Fibroblast of lung (primary cell): ENCODE measurements at regions not wholly inside any gene's neighbourhood (a gene's known extent, or its start where the extent isn't known, plus 50 kb on each side); places are given as distances from the start of the nearest gene placed in this dataset.

Source experiments
- DNase-seq, 2 donors: peaks; one replicate each; pipeline versions ENCODE4 v3.0.0 to v3.0.0-alpha.2; 2010; ENCODE audit warnings: low read depth in 2 of 2
- H2AFZ ChIP-seq: 2 replicates; pipeline ENCODE4 v1.5.1; 2012; ENCODE audit warnings: low read length, control low read depth, inconsistent platforms
- H3K27ac ChIP-seq: 2 replicates; pipeline ENCODE4 v1.5.1; 2011; ENCODE audit warnings: low read length, control low read depth; ENCODE audit not compliant: insufficient read depth
- H3K27me3 ChIP-seq: 2 replicates; pipeline ENCODE4 v1.5.1; 2011; ENCODE audit warnings: mild to moderate bottlenecking, low read length; ENCODE audit not compliant: control insufficient read depth, insufficient read depth
- H3K36me3 ChIP-seq: 2 replicates; pipeline ENCODE4 v1.5.1; 2011; ENCODE audit warnings: low read length; ENCODE audit not compliant: control insufficient read depth, insufficient read depth
- H3K4me1 ChIP-seq: 2 replicates; pipeline ENCODE4 v1.5.1; 2011; ENCODE audit warnings: low read length; ENCODE audit not compliant: control insufficient read depth, insufficient read depth; ENCODE audit errors: extremely low read depth
- H3K4me2 ChIP-seq: 2 replicates; pipeline ENCODE4 v1.5.1; 2011; ENCODE audit warnings: low read length, control low read depth; ENCODE audit not compliant: insufficient read depth; ENCODE audit errors: extremely low read depth
- H3K4me3 ChIP-seq, 4 experiments: fragments of 200-600 bp in 1 of 4; sonication (generic) in 1 of 4; replicated peaks in 1 of 4; 2 replicates each; pipeline ENCODE4 v1.5.1; 2011 to 2016; ENCODE audit warnings: low read length in 4 of 4, low read depth in 3 of 4, mild to moderate bottlenecking in 3 of 4, control low read depth in 2 of 4, inconsistent platforms in 1 of 4, mixed read lengths in 1 of 4; ENCODE audit not compliant: insufficient read depth in 1 of 4; ENCODE audit errors: control extremely low read depth in 1 of 4
- H3K79me2 ChIP-seq: 2 replicates; pipeline ENCODE4 v1.5.1; 2012; ENCODE audit warnings: mild to moderate bottlenecking, low read length, inconsistent platforms; ENCODE audit not compliant: control insufficient read depth, insufficient read depth
- H3K9ac ChIP-seq: 2 replicates; pipeline ENCODE4 v1.5.1; 2011; ENCODE audit warnings: mild to moderate bottlenecking, low read length, control low read depth; ENCODE audit not compliant: insufficient read depth
- H3K9me3 ChIP-seq: 2 replicates; pipeline ENCODE4 v1.5.1; 2012; ENCODE audit warnings: low read depth, low read length; ENCODE audit not compliant: control insufficient read depth, insufficient read depth
- H4K20me1 ChIP-seq: 2 replicates; pipeline ENCODE4 v1.5.1; 2011; ENCODE audit warnings: low read length; ENCODE audit not compliant: control insufficient read depth, insufficient read depth; ENCODE audit errors: extremely low read depth
- EZH2 ChIP-seq: IDR thresholded peaks from 2 replicates; pipeline ENCODE4 v1.5.1; 2012; ENCODE audit warnings: low read length, control low read depth, mild to moderate bottlenecking; ENCODE audit errors: missing control alignments
- TF ChIP-seq, protein P1 (sequence below), 2 donors: IDR thresholded peaks in 1 of 2; conservative IDR thresholded peaks in 1 of 2; 1 replicate in 1 of 2; 2 replicates in 1 of 2; pipeline ENCODE4 v1.5.1; 2011 to 2012; ENCODE audit warnings: low read length in 2 of 2, control low read depth in 1 of 2, inconsistent platforms in 1 of 2, low read depth in 1 of 2, mild to moderate bottlenecking in 1 of 2

DNA sequence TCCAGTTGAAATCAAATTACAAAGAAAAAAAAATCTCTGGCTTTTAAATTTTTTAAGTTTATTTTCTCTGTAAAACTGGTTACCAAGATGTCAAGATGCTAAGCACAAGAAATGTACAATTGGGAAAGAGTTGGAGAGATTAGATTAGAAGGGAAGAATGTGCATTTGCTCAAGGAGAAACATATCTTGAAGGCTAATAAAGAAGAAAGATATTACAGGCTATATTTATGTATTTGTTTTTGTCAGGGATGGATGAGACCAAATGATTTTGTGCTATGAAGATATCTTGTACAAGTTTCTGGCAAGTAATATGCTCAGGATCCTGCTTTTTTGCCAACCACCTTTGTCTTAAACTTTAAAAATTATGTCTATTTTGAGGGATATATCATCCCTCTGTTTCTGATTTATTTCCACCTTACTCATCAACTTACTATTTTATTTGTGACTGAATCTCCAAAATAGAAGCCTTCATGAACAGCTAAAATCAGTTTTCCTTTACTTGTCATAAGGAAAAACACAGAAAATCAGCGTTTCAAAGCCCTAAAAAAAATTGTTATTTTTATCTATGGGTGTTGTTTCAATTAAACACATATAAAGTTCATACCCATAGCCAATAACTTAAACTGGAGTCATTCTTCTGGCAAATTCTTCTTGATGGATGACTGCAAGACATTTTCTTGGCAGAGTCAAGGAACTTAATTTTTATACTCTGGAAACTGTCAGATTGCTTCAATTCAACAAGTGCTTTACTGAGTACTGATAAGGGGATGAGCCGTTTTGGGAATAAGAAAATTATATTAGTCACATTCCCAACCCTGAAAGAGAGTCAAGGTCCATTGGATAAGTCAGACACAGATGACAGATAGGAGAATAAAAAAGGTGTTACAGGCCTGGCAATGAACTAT, 141.8 kb downstream of the CTH start:
- Histone ChIP-seq H3K79me2 (no peaks in the 10 kb centered on the region), H2AFZ (no peak overlapping the region), H3K27ac (no peak overlapping the region), H3K27me3 (no peaks in the 10 kb centered on the region), H4K20me1 (no peaks in the 10 kb centered on the region), H3K36me3 (no peaks in the 10 kb centered on the region), H3K9ac (no peak overlapping the region), H3K4me1 (no peaks in the 10 kb centered on the region), H3K4me3 (no peak overlapping the region), H3K4me2 (no peak overlapping the region), H3K9me3 (no peaks in the 10 kb centered on the region)
- DNase-seq = no peak
- TF ChIP-seq, protein P1, sequence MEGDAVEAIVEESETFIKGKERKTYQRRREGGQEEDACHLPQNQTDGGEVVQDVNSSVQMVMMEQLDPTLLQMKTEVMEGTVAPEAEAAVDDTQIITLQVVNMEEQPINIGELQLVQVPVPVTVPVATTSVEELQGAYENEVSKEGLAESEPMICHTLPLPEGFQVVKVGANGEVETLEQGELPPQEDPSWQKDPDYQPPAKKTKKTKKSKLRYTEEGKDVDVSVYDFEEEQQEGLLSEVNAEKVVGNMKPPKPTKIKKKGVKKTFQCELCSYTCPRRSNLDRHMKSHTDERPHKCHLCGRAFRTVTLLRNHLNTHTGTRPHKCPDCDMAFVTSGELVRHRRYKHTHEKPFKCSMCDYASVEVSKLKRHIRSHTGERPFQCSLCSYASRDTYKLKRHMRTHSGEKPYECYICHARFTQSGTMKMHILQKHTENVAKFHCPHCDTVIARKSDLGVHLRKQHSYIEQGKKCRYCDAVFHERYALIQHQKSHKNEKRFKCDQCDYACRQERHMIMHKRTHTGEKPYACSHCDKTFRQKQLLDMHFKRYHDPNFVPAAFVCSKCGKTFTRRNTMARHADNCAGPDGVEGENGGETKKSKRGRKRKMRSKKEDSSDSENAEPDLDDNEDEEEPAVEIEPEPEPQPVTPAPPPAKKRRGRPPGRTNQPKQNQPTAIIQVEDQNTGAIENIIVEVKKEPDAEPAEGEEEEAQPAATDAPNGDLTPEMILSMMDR (conservative IDR thresholded peaks at IDR 0.05 in 1 of 2, IDR thresholded peaks at IDR 0.05 in 1 of 2; ENCODE audit: low read depth in 1 of 2, low read length in 2 of 2) = no peak
- no peak for TF ChIP-seq EZH2

DNA sequence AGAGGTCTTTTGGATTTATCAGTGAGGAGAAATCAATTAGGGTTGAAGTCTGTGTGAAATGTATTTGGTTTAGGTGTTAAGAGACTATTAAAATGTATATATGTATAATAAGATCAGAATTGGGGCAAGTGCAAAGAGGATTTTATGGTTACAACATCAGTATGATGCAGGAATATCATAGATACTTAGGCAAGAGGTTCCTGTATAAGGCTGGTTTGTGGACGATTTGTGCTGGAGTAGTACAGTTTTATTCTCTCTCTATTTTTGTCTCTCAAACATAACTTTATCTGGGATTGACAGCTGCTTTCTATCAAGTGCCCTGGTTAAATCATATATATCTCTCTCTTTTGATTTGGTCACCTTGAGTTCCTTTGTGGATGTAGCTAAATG, 142.5 kb downstream of the CTH start:
- no peak overlapping the region for H2AFZ ChIP-seq
- DNase-seq = no peak
- no peaks in the 10 kb centered on the region for H3K36me3 ChIP-seq
- no peaks in the 10 kb centered on the region for H3K9me3 ChIP-seq
- H3K9ac ChIP-seq = no peak overlapping the region
- TF ChIP-seq, protein P1 (conservative IDR thresholded peaks at IDR 0.05 in 1 of 2, IDR thresholded peaks at IDR 0.05 in 1 of 2; ENCODE audit: low read depth in 1 of 2, low read length in 2 of 2) = no peak
- no peak for TF ChIP-seq EZH2
- H3K79me2 ChIP-seq = no peaks in the 10 kb centered on the region
- no peak overlapping the region for H3K27ac ChIP-seq
- H3K4me3 ChIP-seq = no peak overlapping the region
- no peaks in the 10 kb centered on the region for H4K20me1 ChIP-seq
- no peak overlapping the region for H3K4me2 ChIP-seq
- H3K4me1 ChIP-seq = no peaks in the 10 kb centered on the region
- H3K27me3 ChIP-seq = no peaks in the 10 kb centered on the region

DNA sequence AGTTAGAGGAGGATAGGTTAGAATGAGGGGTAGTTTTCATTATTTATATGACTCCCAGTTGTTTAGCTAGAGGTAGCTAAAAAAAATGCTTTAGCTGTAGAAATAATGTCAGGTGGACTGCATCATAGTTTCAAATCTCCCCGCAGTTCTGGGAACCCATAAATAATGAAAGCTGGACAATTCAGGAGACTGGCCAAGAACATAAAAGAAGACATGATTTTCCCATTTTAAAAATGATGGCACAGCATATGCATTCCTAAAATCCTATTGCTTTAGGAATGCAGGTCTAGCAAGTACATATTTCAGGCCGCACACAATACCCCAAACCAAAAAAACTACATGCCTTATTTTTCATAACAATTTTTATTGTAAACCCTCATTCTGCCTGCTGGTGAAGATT, 143.3 kb downstream of the CTH start:
- no peaks in the 10 kb centered on the region for H3K27me3 ChIP-seq
- H3K4me1 ChIP-seq = no peaks in the 10 kb centered on the region
- H3K36me3 ChIP-seq = no peaks in the 10 kb centered on the region
- no peak for TF ChIP-seq EZH2
- TF ChIP-seq, protein P1 (conservative IDR thresholded peaks at IDR 0.05 in 1 of 2, IDR thresholded peaks at IDR 0.05 in 1 of 2; ENCODE audit: low read depth in 1 of 2, low read length in 2 of 2) = no peak
- no peaks in the 10 kb centered on the region for H3K9me3 ChIP-seq
- H2AFZ ChIP-seq = no peak overlapping the region
- no peak overlapping the region for H3K27ac ChIP-seq
- H3K4me2 ChIP-seq = no peak overlapping the region
- no peak for DNase-seq
- H3K4me3 ChIP-seq = no peak overlapping the region
- no peak overlapping the region for H3K9ac ChIP-seq
- no peaks in the 10 kb centered on the region for H3K79me2 ChIP-seq
- H4K20me1 ChIP-seq = no peaks in the 10 kb centered on the region
